ENCODE measurements at regions not wholly inside any gene's neighbourhood (a gene's known extent, or its start where the extent isn't known, plus 50 kb on each side); places are given as distances from the start of the nearest gene placed in this dataset.

GRCh38 chr13:31522396-31522795 is 216.9 kb upstream of the RXFP2 start:
- H3K79me2 ChIP-seq (ENCODE audit: control insufficient read depth in 1 of 2, insufficient read depth in 2 of 2, low read length in 2 of 2): no peaks in the 10 kb centered on the region
- DNase-seq (ENCODE audit: low read depth in 1 of 2, low spot score in 2 of 2) (no peak), FAIRE-seq (no peak)
- H4K91ac ChIP-seq (replicated peaks; ENCODE audit: insufficient read length, low read length): no peak overlapping the region
- no peak overlapping the region for H2AK5ac ChIP-seq (ENCODE audit: low read depth, low read length)
- no peaks in the 10 kb centered on the region for H3K79me1 ChIP-seq (ENCODE audit: low read depth, low read length)
- no peaks in the 10 kb centered on the region for H3K9me3 ChIP-seq (ENCODE audit: insufficient read depth in 2 of 2, low read depth in 1 of 2, low read length in 1 of 2)
- no peak overlapping the region for H2BK15ac ChIP-seq (ENCODE audit: low read length)
- H3K4me1 ChIP-seq (replicated peaks in 1 of 4; ENCODE audit: control insufficient read depth in 3 of 4, insufficient read depth in 4 of 4, low read length in 3 of 4): peaks cover 0 to 2% (median 0%) of the 10 kb centered on the region in 4 experiments; a peak in 1 of 7 replicates
- H2BK120ac ChIP-seq (replicated peaks; ENCODE audit: low read depth, low read length): no peak overlapping the region
- H3K23me2 ChIP-seq (ENCODE audit: low read depth, low read length): no peaks in the 10 kb centered on the region
- POLR2A ChIA-PET (ENCODE audit: partially characterized antibody): no interaction called here
- no peak overlapping the region for H3K4me2 ChIP-seq (ENCODE audit: insufficient read depth in 1 of 2, low read depth in 2 of 2, low read length in 2 of 2)
- no peak overlapping the region for H4K5ac ChIP-seq (ENCODE audit: insufficient read length, low read depth, low read length)
- no peak overlapping the region for H3K23ac ChIP-seq (ENCODE audit: insufficient read length)
- H2BK5ac ChIP-seq (ENCODE audit: low read depth, low read length): no peak overlapping the region
- H4K20me1 ChIP-seq (replicated peaks in 1 of 2; ENCODE audit: control insufficient read depth in 1 of 2, insufficient read depth in 2 of 2, low read length in 2 of 2): no peaks in the 10 kb centered on the region
- no peak overlapping the region for H3K4me3 ChIP-seq (ENCODE audit: extremely low read depth in 1 of 4, insufficient read depth in 2 of 4, low read depth in 3 of 4, low read length in 4 of 4)
- H3K27ac ChIP-seq (ENCODE audit: low read depth, low read length): no peak overlapping the region
- WGBS, 2 experiments (ENCODE audit: extremely low coverage in 1 of 2, insufficient coverage in 1 of 2, insufficient read length in 1 of 2, insufficient replicate concordance in 2 of 2, low coverage in 1 of 2, low lambda C conversion rate in 2 of 2, missing lambda C conversion rate in 1 of 2): 92% methylated on average over 1 of the region's 1 CpG; no CpG with 5 or more reads in 1 of the 2 experiments
- H2BK12ac ChIP-seq (ENCODE audit: low read depth, low read length): no peak overlapping the region
- H4K8ac ChIP-seq (ENCODE audit: extremely low read depth, insufficient read depth, low read length): no peak overlapping the region
- H3K18ac ChIP-seq (ENCODE audit: extremely low read depth, low read length): no peak overlapping the region
- no peak overlapping the region for H3K14ac ChIP-seq (ENCODE audit: insufficient read length)
- H3K27me3 ChIP-seq (replicated peaks in 1 of 4; ENCODE audit: control insufficient read depth in 3 of 4, extremely low read depth in 1 of 4, insufficient read depth in 3 of 4, low read length in 3 of 4): no peaks in the 10 kb centered on the region
- no peak overlapping the region for H2AFZ ChIP-seq (ENCODE audit: low read length)
- no peak overlapping the region for H3K56ac ChIP-seq (replicated peaks; ENCODE audit: insufficient read length, low read depth, low read length)
- H3K9ac ChIP-seq (replicated peaks in 1 of 4; ENCODE audit: extremely low read depth in 1 of 4, low read depth in 3 of 4, low read length in 3 of 4): no peak overlapping the region
- CTCF ChIA-PET (ENCODE audit: partially characterized antibody): interaction anchor here (0.5 to 2.6 kb wide), 5 partner anchors 9 to 56 kb away, joined by 3 to 9 read pairs (median 3); no protein-coding TSS in a partner anchor
- no peaks in the 10 kb centered on the region for H3K36me3 ChIP-seq (ENCODE audit: control insufficient read depth in 2 of 4, insufficient read depth in 4 of 4, low read length in 3 of 4)
- no peak overlapping the region for H3K4ac ChIP-seq (replicated peaks; ENCODE audit: insufficient read length, low read depth, low read length)
- H2BK20ac ChIP-seq (ENCODE audit: low read length): no peak overlapping the region
- TF ChIP-seq USF2 (IDR thresholded peaks at IDR 0.05; ENCODE audit: low read length): no peak
- TF ChIP-seq YY1 (IDR thresholded peaks at IDR 0.05; ENCODE audit: low read depth, low read length): no peak
- TF ChIP-seq HDAC6 (IDR thresholded peaks at IDR 0.05; ENCODE audit: low read depth, low read length): no peak
- no peak for TF ChIP-seq POU5F1 (IDR thresholded peaks at IDR 0.05; ENCODE audit: low read depth, low read length)
- TF ChIP-seq KDM1A (IDR thresholded peaks at IDR 0.05; ENCODE audit: borderline replicate concordance, low read length): no peak
- no peak for TF ChIP-seq CHD1 (IDR thresholded peaks at IDR 0.05; ENCODE audit: low read depth, low read length)
- no peak for TF ChIP-seq KDM5A (IDR thresholded peaks at IDR 0.05; ENCODE audit: low read length)
- no peak for TF ChIP-seq CREB1 (IDR thresholded peaks at IDR 0.05)
- no peak for TF ChIP-seq NRF1 (IDR thresholded peaks at IDR 0.05; ENCODE audit: low read depth, low read length)
- TF ChIP-seq MAFK (IDR thresholded peaks at IDR 0.05; ENCODE audit: low read depth, low read length): no peak
- TF ChIP-seq TEAD4 (IDR thresholded peaks at IDR 0.05; ENCODE audit: low read depth, low read length): no peak
- no peak for TF ChIP-seq PHF8 (conservative IDR thresholded peaks at IDR 0.05; ENCODE audit: low read depth, low read length)
- no peak for TF ChIP-seq SP2 (IDR thresholded peaks at IDR 0.05; ENCODE audit: low read length)
- no peak for TF ChIP-seq BCL11A (IDR thresholded peaks at IDR 0.05; ENCODE audit: low read depth in 2 of 2, low read length in 2 of 2)
- no peak for TF ChIP-seq TAF7 (optimal IDR thresholded peaks at IDR 0.05; ENCODE audit: borderline replicate concordance, low read depth, low read length)
